ENCODE measurements at regions not wholly inside any gene's neighbourhood (a gene's known extent, or its start where the extent isn't known, plus 50 kb on each side); places are given as distances from the start of the nearest gene placed in this dataset.

DNA sequence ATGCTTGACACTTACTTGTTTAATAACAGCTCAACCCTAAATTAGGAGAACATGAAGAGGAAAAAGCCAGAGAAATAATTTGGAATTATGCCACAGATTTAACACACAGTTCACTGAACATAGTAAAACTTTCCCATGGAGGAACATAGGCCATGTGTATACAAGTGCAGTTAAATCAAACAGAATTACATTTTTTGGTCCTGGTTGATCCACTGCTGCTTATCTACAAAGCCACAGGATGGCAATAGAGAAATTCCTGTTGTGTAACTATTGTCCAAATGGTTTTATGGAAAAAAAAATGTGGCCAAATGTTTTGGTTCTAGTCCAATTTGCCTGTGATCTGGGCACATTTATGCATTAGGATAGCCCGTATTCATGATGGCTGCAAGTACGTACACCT, 136.8 kb downstream of the ALDH8A1 start:
- Histone ChIP-seq H3K9me3 (ENCODE audit: low read depth) (no peaks in the 10 kb centered on the region), H2AFZ (replicated peaks) (no peak overlapping the region), H3K36me3 (no peaks in the 10 kb centered on the region), H3K9ac (no peak overlapping the region), H3K27ac (no peak overlapping the region), H3K4me3 (no peak overlapping the region), H3K27me3 (no peaks in the 10 kb centered on the region), H4K20me1 (ENCODE audit: low read depth) (no peaks in the 10 kb centered on the region), H3K79me2 (ENCODE audit: low read depth) (no peaks in the 10 kb centered on the region), H3F3A (ENCODE audit: low read depth) (no peaks in the 10 kb centered on the region), H3K4me2 (no peak overlapping the region), H3K4me1 (no peaks in the 10 kb centered on the region)
- Mint-ChIP-seq H3K4me1 (no peaks in the 10 kb centered on the region), H3K9me3 (no peaks in the 10 kb centered on the region), H3K27ac (no peak overlapping the region), H3K36me3 (no peaks in the 10 kb centered on the region), H3K27me3 (ENCODE audit: insufficient read depth, low read depth) (no peaks in the 10 kb centered on the region), H3K4me3 (no peak overlapping the region)
- TF ChIP-seq EZH2 (IDR thresholded peaks at IDR 0.05) (no peak), EZH2phosphoT487 (IDR thresholded peaks at IDR 0.05) (no peak)
- TF ChIP-seq, protein P1, sequence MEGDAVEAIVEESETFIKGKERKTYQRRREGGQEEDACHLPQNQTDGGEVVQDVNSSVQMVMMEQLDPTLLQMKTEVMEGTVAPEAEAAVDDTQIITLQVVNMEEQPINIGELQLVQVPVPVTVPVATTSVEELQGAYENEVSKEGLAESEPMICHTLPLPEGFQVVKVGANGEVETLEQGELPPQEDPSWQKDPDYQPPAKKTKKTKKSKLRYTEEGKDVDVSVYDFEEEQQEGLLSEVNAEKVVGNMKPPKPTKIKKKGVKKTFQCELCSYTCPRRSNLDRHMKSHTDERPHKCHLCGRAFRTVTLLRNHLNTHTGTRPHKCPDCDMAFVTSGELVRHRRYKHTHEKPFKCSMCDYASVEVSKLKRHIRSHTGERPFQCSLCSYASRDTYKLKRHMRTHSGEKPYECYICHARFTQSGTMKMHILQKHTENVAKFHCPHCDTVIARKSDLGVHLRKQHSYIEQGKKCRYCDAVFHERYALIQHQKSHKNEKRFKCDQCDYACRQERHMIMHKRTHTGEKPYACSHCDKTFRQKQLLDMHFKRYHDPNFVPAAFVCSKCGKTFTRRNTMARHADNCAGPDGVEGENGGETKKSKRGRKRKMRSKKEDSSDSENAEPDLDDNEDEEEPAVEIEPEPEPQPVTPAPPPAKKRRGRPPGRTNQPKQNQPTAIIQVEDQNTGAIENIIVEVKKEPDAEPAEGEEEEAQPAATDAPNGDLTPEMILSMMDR (IDR thresholded peaks at IDR 0.05), result no peak
- DNase-seq (ENCODE audit: low spot score), result no peak

DNA sequence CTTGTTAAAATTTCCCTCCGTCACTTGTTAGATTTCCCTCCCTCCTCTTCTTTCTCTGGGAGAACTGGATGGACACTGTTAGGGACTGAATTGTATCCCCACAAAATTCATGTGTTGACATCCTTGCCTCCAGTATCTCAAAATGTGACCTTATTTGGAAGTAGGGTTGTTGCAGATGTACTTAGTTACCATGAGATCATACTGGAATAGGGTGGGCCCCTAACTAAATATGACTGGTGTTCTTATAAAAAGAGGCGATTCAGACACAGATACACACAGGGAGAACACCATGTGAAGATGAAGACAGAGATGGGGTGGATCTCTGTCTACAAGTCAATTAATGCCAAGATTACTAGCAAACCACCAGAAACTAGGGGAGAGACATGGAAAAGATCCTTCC, 139.5 kb downstream of the ALDH8A1 start:
- Mint-ChIP-seq H3K9me3 (no peaks in the 10 kb centered on the region), H3K4me3 (no peak overlapping the region), H3K4me1 (no peaks in the 10 kb centered on the region), H3K27ac (no peak overlapping the region), H3K27me3 (ENCODE audit: insufficient read depth, low read depth) (no peaks in the 10 kb centered on the region), H3K36me3 (no peaks in the 10 kb centered on the region)
- no peak for DNase-seq (ENCODE audit: low spot score)
- no peak for TF ChIP-seq EZH2 (IDR thresholded peaks at IDR 0.05)
- TF ChIP-seq, protein P1 (IDR thresholded peaks at IDR 0.05), result no peak
- no peak for TF ChIP-seq EZH2phosphoT487 (IDR thresholded peaks at IDR 0.05)
- H2AFZ ChIP-seq (replicated peaks), result no peak overlapping the region
- no peaks in the 10 kb centered on the region for H3F3A ChIP-seq (ENCODE audit: low read depth)
- no peak overlapping the region for H3K4me3 ChIP-seq
- no peaks in the 10 kb centered on the region for H3K27me3 ChIP-seq
- no peaks in the 10 kb centered on the region for H3K79me2 ChIP-seq (ENCODE audit: low read depth)
- no peaks in the 10 kb centered on the region for H3K9me3 ChIP-seq (ENCODE audit: low read depth)
- no peaks in the 10 kb centered on the region for H3K4me1 ChIP-seq
- no peak overlapping the region for H3K27ac ChIP-seq
- H3K36me3 ChIP-seq, result no peaks in the 10 kb centered on the region
- no peak overlapping the region for H3K4me2 ChIP-seq
- H4K20me1 ChIP-seq (ENCODE audit: low read depth), result no peaks in the 10 kb centered on the region
- H3K9ac ChIP-seq, result no peak overlapping the region

DNA sequence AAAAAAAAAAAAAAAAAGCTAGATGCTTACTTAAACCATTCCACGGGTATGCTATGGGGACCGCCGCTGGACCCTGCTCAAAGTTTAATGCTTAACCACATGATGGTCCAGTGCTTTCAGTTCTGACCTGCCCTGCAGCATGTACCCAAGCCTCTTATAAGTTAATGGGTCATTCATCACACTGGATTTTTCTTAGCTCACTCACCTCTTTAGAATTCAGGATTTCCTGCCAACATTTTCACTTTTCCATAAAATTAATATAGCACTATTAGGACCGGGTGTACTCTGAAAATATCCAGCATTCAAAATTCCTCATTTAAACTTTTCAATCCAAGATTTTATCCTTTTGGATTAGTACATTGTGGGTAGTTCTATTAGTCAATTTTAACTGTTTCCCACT, 140.8 kb downstream of the ALDH8A1 start:
- H3F3A ChIP-seq (ENCODE audit: low read depth), result no peaks in the 10 kb centered on the region
- H3K4me2 ChIP-seq, result no peak overlapping the region
- H3K4me1 Mint-ChIP-seq, result no peaks in the 10 kb centered on the region
- H3K9me3 ChIP-seq (ENCODE audit: low read depth), result no peaks in the 10 kb centered on the region
- H3K4me3 Mint-ChIP-seq, result no peak overlapping the region
- no peak overlapping the region for H3K9ac ChIP-seq
- no peaks in the 10 kb centered on the region for H3K27me3 ChIP-seq
- TF ChIP-seq EZH2phosphoT487 (IDR thresholded peaks at IDR 0.05) (no peak), EZH2 (IDR thresholded peaks at IDR 0.05) (no peak)
- TF ChIP-seq, protein P1 (IDR thresholded peaks at IDR 0.05), result no peak
- H4K20me1 ChIP-seq (ENCODE audit: low read depth), result no peaks in the 10 kb centered on the region
- no peaks in the 10 kb centered on the region for H3K36me3 ChIP-seq
- no peak overlapping the region for H3K27ac ChIP-seq
- H3K27ac Mint-ChIP-seq, result no peak overlapping the region
- H3K4me1 ChIP-seq, result no peaks in the 10 kb centered on the region
- H3K9me3 Mint-ChIP-seq, result no peaks in the 10 kb centered on the region
- no peaks in the 10 kb centered on the region for H3K27me3 Mint-ChIP-seq (ENCODE audit: insufficient read depth, low read depth)
- no peaks in the 10 kb centered on the region for H3K36me3 Mint-ChIP-seq
- no peak overlapping the region for H2AFZ ChIP-seq (replicated peaks)
- no peaks in the 10 kb centered on the region for H3K79me2 ChIP-seq (ENCODE audit: low read depth)
- no peak for DNase-seq (ENCODE audit: low spot score)
- no peak overlapping the region for H3K4me3 ChIP-seq

All from neural progenitor cell (in vitro differentiated cells).